RWPE1 (cell line): ENCODE measurements at regions not wholly inside any gene's neighbourhood (a gene's known extent, or its start where the extent isn't known, plus 50 kb on each side); places are given as distances from the start of the nearest gene placed in this dataset.
A peak's percentile ranks its signal among the peaks of the same experiment; 100 is the strongest.

Experiments used
- CTCF ChIA-PET: fragments of 350-600 bp; sonication (Branson Sonifier 250); formaldehyde crosslinking; extraction: SDS; loops from one replicate; lab custom pipeline; 2021; lab: Yijun Ruan, JAX
- POLR2A ChIA-PET: fragments of 400-600 bp; formaldehyde crosslinking; extraction: SDS; loops from one replicate; lab custom pipeline; 2020; ENCODE audit warnings: antibody characterized with exemption; ENCODE audit not compliant: low non-redundant PET; lab: Yijun Ruan, JAX
- DNase-seq: peaks from one replicate; pipeline ENCODE4 v3.0.0; 2012; ENCODE audit warnings: low spot score
- H3K27ac ChIP-seq: fragments of 450-650 bp; 2 replicates; pipeline ENCODE4 v1.5.1; 2017
- TF ChIP-seq, protein P1 (sequence below): fragments of 450-650 bp; conservative IDR thresholded peaks from 2 replicates; pipeline ENCODE4 v1.5.1; 2017; ENCODE audit warnings: low read depth, mild to moderate bottlenecking

DNA sequence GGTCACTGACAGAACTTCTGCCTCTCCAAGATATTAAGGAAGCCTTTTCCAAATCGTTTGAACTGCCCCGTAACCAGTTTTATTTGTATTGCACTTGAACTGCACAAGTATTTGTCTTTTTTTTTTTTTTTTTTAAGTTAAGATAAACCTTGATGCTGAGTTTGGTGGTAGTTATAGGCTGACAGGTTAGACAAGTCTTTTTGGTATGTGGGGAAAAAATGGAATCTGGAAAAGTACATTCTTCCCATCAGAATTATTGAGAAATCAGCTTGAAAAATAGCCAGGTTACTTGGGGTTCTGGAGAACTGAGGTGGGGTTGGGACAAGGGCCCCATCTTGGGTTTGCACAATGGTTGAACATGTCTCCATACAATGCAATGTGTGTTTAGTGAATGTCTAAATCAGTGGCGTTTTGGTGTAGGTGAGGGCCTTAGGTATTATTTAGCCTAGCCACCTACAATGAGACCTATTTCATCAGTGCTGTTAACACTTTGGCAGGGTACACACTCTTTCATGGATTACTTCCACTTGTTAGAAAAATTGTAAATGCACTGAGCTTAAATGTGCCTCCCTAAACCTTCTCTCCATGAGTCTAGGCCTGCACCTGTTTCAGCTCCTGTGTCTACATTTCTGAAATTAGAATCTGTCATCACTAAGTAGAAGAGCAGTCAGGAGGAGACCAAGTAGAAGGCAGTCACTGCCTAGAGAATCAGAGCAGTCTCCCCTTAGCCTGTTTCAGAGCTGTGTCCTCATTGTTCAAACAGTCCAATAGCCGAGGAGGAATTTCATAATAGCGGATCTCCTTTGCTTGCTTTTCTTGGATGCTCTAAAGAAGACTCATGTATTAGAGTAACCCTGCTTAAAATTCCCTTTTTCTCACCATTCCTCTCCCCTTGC is 140.0 kb upstream of the HMHB1 start:
- CTCF ChIA-PET = interaction anchor here (0.6 kb wide), 2 partner anchors 20 to 35 kb away, joined by 3 read pairs; no protein-coding TSS in a partner anchor
- TF ChIP-seq, protein P1, sequence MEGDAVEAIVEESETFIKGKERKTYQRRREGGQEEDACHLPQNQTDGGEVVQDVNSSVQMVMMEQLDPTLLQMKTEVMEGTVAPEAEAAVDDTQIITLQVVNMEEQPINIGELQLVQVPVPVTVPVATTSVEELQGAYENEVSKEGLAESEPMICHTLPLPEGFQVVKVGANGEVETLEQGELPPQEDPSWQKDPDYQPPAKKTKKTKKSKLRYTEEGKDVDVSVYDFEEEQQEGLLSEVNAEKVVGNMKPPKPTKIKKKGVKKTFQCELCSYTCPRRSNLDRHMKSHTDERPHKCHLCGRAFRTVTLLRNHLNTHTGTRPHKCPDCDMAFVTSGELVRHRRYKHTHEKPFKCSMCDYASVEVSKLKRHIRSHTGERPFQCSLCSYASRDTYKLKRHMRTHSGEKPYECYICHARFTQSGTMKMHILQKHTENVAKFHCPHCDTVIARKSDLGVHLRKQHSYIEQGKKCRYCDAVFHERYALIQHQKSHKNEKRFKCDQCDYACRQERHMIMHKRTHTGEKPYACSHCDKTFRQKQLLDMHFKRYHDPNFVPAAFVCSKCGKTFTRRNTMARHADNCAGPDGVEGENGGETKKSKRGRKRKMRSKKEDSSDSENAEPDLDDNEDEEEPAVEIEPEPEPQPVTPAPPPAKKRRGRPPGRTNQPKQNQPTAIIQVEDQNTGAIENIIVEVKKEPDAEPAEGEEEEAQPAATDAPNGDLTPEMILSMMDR = no peak
- POLR2A ChIA-PET = no interaction called here
- no peak overlapping the region for H3K27ac ChIP-seq
- DNase-seq = no peak

DNA sequence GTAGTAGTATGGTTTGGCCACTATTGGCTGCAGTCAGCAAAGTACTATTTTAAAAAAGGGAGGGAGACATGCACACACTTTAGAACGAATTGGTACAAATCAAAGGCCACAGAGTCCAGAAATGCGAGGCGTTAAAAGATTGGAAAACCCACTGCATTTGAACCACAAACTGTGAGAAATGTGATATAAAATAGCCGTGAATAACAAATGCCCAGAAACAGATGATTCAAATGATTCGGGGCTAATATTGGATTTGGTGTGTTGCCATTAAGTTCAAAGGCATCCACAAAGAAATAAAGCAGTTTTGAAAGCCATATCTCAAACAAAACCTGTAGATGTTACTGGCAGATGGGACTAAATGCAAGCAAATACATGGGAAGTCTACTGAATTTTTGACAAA is 140.9 kb upstream of the HMHB1 start:
- ChIA-PET CTCF (no interaction called here), POLR2A (no interaction called here)
- TF ChIP-seq, protein P1 = no peak

DNA sequence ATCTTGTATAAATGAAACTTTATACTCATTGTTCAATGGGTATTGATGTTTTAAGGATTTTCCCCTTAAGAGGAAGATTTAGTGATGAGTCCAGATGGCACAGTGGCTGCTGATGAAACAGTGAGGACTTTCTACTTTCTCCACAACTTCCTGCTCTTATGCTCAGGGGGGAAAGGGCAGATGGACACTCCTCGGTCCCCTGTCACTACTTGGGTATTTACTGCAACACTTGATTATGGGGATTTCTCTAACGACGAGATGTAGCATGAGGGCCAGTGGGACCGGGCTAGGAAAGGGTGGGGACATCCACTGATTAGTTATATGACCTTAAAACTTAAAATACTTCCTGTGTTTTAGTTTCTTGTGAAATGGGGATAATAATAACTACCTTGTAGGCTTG is 146.1 kb upstream of the HMHB1 start:
- CTCF ChIA-PET = interaction anchor here (0.6 kb wide), 1 partner anchor 557 kb away, joined by 3 read pairs; no protein-coding TSS in a partner anchor
- POLR2A ChIA-PET = no interaction called here
- no peak overlapping the region for H3K27ac ChIP-seq
- DNase-seq = no peak
- TF ChIP-seq, protein P1 = no peak

More for the DNA sequence above, 140.9 kb upstream of the HMHB1 start:
- no peak for DNase-seq
- H3K27ac ChIP-seq = no peak overlapping the region

DNA sequence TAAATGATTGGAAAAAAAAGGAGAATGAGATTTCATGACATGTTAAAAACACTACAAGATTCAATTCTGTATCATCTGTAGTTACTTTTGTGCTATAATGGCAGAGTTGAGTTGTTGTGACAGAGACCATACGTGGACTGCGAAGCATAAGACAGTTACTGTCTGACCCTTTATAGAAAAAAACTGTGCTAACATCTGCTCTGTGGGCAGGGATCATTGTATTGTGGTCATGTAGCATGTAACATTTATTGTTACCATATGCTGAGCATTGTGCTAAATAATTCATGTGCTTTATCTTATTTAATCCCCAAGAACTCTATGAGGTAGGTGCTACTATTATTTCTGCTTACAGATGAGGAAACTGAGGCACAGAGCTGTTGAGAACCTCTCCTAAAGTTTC is 147.3 kb upstream of the HMHB1 start:
- POLR2A ChIA-PET = no interaction called here
- no peak for DNase-seq
- CTCF ChIA-PET = no interaction called here
- no peak overlapping the region for H3K27ac ChIP-seq
- TF ChIP-seq, protein P1 = no peak

DNA sequence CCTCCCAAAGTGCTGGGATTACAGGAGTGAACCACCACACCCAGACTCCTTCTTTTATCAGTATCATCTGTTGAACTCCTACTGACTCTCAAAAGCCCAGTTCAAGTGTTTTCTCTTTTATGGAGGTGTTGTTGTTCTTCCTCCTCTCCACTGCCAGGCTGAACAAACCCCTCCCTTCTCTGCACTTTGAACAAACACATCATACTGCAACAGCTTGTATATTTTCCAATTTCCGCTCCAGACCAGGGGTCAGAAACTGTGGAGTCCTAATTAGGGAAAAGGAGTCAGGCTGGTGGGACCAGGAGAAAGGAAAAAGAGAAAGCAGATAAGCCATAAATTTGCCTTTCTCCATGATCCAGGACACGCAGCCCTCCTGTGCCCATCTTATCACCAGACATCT is 148.1 kb upstream of the HMHB1 start:
- CTCF ChIA-PET = no interaction called here
- TF ChIP-seq, protein P1 = no peak
- H3K27ac ChIP-seq = no peak overlapping the region
- DNase-seq = no peak
- POLR2A ChIA-PET = no interaction called here

DNA sequence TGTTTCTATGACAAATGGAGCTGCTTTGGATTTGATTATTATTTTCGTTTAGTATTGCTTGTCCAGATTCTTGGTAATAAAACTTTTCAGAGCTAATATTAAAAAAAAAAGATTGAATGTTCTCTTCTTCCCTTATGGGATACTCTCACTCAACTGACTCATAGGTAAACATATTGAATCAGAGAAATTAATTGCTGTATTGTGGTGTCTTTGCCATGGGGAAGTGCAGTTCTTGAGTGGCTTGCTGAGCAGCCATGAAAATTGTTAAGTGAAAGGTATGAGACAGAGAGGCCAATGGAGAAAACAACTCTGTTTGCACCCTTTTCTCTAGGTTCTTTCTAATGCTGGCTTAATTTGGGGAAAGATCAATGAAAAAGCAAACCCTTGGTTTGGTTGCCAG is 149.9 kb upstream of the HMHB1 start:
- TF ChIP-seq, protein P1 = no peak
- no peak overlapping the region for H3K27ac ChIP-seq
- CTCF ChIA-PET = no interaction called here
- POLR2A ChIA-PET = no interaction called here
- peak; percentile 55 for DNase-seq
